NCI-H2227 treated with DMSO at 0.1 percent for 48 hours (cell line): ENCODE measurements at regions not wholly inside any gene's neighbourhood (a gene's known extent, or its start where the extent isn't known, plus 50 kb on each side); places are given as distances from the start of the nearest gene placed in this dataset.
"Not testable (repeated sequence)": the region's sequence is repeated elsewhere in the genome, so short reads cannot be mapped to it uniquely, and the experiment has no call there.

ENCODE experiments used
- DNase-seq: peaks from one replicate; lab custom pipeline; 2025; lab: John Stamatoyannopoulos, UW

DNA sequence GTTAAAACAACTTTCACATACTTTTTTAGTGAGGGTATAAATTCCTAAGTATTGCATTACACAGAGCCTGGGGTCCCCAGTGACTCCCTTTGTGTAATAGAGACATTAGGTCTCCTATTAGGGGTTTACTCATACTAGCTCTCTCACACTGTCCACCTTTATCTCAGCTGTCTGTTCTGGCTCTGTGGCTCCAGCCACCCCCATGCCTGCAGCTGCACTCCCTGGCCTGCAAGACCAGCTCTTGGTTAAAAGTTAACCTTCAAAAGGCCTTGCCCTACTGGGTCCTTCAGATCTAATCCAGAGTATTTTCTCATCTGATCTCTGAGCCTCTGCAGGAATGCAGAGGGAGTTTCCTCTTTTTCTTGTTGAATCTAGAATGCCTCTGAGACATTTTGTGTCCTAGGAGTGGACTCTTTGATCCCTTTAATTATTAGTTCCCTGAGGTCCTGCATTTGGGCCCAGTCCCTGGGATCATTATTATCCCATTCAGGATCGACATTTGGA lies 280.9 kb downstream of the PYDC2 start:
- not testable (repeated sequence) for DNase-seq

- no peak for DNase-seq
Observed at GRCh38 chr3:191743283-191743682, 282.3 kb downstream of the PYDC2 start.

DNA sequence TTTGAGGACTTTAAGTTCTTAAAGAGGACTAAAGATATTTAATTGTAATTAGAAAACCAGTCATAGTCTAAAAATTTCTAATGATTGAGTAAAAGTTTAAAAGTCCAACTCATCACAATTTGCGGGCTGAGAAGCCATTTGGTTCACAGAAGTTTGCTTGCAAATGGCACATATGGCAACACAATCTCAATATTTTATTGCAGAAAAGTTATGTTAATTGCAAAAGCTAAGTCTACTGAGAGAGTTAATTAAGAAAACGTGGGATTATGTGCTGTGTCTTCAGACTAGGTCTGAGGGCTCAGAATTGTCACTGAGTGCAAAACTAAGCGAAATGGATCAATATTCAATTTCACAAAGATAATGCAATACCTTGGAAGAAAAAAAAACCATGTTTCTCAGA lies 289.7 kb downstream of the PYDC2 start:
- DNase-seq, result no peak

- DNase-seq, result no peak
Observed at GRCh38 chr3:191753196-191753595, 292.2 kb downstream of the PYDC2 start.

DNA sequence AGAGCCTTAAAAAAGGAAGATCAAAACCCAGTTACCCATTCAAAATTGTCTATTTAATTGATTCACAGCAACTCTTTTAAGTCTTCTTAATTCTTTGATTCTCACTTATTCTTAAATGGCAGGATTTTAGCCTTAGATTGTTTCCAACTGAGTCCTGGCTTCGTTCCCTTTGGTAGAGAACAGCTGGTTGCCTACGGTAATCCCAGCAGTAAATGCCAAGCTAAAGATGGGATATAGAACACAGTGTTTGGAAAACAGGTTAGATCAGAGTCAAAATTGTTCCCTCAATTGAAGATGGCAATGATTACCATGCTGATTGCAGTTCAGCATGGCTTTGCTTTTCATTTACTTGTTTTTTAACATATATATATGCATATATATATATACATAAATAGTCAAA lies 300.9 kb downstream of the PYDC2 start:
- DNase-seq, result no peak

GRCh38 chr3:191762323-191762960 lies 301.5 kb downstream of the PYDC2 start:
- no peak for DNase-seq

DNA sequence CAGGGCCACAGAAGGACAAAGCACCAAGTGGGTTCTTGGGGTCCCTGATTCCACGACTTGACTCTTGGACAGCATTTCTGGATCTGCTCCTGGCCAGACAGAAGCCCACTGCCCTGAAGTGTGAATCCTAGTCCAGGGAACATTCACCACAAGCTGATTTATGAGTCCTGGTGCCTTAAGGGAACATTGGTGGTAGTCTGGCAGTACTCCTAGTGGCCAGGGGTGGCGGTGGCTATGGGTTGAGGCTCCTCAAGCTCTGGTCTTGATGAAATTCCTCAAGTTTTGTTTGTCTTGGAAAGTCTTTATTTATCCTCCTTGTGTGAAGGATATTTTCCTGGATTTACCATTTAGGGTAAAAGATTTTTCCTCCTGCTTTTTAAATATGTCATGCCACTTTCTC lies 307.5 kb downstream of the PYDC2 start:
- DNase-seq, result no peak

DNA sequence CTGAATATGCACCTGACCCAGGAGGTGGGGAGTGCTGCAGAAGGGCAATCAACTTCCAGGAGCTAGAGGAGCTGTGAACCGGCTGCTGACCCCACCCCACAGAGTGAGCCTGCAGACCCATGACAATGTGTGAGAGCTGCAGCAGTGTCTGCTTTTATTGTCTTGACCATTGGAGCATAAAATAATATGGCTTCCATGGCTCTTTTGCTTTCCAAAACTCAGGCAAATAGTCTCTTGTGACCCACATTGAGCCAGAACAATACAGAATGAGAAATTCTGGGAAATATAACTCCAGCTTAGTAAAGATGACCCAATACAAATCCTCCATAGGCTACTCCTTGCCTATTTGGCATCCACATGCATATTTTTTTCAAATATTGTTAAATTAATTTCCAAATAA lies 309.6 kb downstream of the PYDC2 start:
- DNase-seq, result no peak

DNA sequence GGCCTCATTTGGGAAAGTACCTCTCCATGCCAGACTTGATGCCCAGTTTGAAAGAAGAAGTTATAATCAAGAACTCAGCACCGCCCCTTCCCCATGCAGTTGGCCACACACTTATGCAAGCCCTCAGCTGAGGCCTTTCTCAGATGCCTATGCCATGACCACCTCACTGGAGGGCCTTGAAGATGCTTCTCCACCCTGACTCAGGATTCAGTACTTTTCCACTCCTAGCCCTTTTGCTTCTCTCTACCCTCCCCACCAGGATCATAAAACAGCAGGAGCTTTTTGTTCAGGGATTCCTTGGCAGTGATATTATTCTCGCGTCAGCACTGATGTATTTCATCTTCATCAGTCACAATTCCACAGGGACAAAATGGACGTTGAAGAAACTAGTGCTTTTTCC lies 313.5 kb downstream of the PYDC2 start:
- no peak for DNase-seq

DNA sequence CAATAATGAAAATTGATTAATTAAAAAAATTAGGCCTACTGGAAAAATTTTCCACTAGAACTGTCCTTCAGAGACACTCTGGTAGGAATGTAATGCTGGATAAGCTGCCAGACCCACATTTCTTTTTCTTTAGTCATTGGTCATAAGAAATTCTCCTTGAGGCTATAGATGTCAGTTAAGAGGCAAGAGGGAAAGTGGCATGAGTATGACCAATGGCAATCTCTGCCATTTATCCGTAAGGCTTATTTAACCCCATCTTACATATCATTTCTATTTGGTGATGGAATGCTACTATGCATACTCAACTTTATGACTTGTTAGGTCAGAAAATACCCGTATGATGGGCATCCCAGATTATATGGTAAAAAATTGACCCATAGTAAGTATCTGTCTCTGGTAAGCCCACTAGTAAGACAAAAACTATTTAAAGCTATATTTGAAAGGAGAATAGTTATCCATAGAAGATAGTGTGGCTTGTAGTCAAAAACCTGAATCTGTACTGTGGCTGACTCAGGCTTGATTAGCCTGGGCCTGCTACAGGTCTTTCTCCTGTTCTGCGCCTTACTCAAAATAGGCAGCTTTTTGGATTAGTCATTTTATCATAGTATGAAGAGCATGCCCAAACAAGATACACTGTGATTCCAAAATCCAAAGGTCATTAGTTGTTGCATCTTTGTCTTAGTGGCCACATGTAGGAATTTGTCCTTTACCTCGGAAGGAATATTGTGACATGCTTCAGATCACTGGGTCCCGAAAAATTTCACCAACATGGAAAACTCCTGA lies 314.7 kb downstream of the PYDC2 start:
- no peak for DNase-seq

- no peak for DNase-seq
Observed at GRCh38 chr3:191781044-191781443, 320.1 kb downstream of the PYDC2 start.

- DNase-seq, result no peak
Observed at GRCh38 chr3:191783024-191783423, 322.1 kb downstream of the PYDC2 start.

GRCh38 chr3:191790934-191791333 lies 330.0 kb downstream of the PYDC2 start:
- DNase-seq, result no peak

- no peak for DNase-seq
Observed at GRCh38 chr3:191792580-191792979, 331.6 kb downstream of the PYDC2 start.

- no peak for DNase-seq
Observed at GRCh38 chr3:191795196-191795595, 334.2 kb downstream of the PYDC2 start.

DNA sequence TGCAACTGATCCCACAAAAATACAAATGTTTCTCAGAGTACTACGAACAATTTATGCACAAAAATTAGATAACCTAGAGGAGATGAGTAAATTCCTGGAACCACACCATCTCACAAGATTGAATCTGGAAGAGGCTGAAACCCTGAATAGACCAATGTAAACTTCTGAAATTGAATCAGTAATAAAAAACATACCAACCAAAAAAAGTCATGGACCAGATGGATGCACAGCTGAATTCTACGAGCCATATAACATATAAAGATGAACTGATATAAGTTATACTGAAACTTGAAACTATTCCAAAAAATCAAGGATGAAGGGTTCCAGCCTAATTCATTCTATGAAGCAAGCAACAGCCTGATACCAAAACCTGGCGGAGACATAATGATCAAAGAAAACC lies 336.3 kb downstream of the PYDC2 start:
- no peak for DNase-seq

- no peak for DNase-seq
Observed at GRCh38 chr3:191802671-191803070, 341.7 kb downstream of the PYDC2 start.

GRCh38 chr3:191804935-191805334 lies 344.0 kb downstream of the PYDC2 start:
- DNase-seq, result no peak

DNA sequence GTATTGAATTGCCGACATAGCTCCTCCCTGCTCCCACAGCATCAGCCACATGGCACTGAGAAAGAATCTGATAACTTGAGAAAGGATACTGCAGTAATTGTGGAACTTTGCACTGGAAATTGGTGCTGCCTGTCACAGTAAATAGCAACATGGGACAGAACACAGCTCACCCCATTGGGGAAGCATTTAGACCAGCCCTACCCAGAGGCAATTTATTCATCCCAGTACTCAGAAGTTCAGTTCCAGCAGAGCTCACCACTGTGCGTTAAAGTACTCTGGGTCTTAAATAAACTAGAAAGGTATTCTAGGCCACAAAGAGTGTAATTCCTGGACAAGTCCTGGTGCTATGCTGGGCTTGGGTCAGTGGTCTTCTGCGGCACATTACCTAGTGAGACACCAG lies 347.1 kb downstream of the PYDC2 start:
- no peak for DNase-seq

DNA sequence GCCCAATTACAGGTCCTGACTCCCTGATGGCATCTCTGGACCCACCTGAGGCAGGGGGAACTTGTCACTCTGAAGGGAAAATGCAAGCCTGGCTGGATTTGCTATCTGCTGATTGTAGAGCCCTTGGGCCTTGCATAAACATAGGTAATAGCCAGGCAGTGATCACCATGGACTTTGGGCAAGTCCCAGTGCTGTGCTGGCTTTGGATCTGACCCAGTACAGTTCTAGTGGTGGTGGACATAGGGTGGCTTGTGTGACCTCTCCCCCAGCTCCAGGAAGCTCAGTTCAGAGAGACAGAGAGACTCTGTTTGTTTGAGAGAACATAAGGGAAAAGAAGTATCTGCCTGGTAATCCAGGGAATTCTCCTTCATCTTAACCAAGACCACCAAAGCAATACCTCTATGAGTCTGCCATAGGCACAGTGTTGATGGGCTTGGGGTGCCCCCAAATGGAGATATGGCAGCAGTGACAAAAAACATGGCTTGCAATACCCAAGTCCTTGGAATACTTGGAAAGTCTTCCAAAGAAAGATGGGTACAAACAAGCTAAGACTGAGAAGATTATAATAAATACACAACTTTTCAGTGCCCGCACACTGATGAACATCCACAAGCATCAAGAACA lies 348.5 kb downstream of the PYDC2 start:
- DNase-seq, result no peak

DNA sequence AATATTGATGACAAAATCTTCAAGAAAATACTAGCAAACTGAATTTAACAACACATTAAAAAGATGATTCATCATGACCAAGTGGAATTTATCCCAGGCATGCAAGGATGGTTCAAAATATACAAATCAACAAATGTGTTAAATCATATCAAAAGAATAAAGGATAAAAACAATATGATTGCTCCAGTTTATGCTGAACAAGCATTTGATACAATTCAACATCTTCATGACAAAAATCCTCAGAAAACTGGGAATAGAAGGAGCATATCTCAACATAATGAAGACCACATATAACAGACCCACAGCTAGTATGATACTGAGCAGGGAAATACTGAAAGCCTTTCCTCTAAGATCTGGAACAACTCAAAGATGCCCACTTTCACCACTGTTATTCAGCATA lies 352.3 kb downstream of the PYDC2 start:
- no peak for DNase-seq

- DNase-seq, result no peak
Observed at GRCh38 chr3:191848818-191849217, 387.9 kb downstream of the PYDC2 start.

DNA sequence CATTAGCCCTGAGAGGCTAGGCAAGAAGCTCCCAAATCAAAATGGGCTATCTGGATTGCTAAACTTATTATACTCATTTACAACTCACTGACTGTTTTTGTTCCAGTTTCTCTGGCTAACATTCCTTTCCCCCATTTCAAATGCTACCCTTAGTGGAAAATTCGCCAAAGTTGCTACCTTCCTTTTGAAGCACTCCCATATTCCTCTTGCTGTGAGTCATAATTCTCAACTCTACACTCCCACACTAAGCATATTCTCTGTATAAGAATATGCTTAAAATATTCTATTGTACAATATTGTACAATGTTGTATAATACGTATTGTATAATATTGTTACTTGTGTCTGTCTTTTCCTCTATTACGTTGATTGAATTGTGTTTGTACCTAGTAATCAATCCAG lies 398.6 kb downstream of the PYDC2 start:
- DNase-seq, result no peak
